Fibroblast of skin of back (primary cell): ENCODE measurements at regions not wholly inside any gene's neighbourhood (a gene's known extent, or its start where the extent isn't known, plus 50 kb on each side); places are given as distances from the start of the nearest gene placed in this dataset.
A peak's percentile ranks its signal among the peaks of the same experiment; 100 is the strongest.

Source experiments
- DNase-seq: peaks from one replicate; pipeline ENCODE4 v3.0.0-alpha.2; 2013

DNA sequence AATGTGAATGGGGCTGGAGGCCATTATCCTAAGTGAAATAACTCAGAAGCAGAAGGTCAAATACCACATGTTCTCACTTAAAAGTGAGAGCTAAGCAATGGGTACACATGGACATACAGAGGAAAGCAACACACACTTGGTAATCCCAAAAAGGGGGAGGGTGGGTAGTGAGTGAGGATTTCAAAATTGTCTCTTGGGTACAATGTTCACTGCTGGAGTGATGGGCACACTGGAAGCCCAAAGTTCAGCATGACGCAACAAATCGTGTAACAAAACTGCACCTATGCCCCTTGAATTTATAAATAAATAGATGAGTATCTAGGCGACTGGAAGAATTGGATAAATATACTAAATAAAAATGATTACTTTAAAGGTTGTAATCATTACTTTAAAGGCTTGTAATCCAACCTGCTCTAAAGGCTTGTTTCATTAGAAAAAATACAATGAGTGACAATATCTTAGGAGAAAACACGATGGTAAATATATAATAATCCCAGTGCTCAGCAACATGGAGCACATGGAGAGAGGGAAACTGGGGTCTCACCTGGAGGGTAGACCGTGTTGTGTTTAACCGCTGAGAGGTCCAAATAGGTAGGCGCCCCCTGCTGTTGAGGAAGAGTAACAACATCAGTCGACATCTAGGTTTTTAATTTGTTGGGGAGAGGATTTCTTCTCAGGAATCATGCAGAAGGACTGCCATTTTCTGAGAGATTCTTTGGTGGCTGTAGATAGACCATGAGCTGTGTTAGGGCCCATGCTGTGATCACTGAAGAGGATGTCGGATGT, 78.5 kb upstream of the ROBO1 start:
- no peak for DNase-seq

DNA sequence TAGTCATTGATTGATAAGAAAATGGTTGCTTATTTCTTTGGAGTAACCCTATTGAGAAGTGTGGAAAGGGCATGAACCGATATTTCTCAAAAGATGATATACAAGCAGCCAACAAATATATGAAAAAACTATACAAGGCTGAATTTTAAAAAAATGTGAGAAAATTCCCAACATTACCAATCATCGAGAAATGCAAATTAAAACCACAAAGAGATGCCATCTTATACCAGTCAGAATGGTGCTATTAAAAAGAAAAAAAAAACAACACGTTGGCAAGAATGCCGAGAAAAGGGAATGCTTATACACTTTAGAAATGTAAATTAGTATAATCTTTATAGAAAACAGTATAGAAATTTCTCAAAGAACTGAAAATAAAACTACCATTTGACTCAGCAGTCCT, 77.7 kb upstream of the ROBO1 start:
- DNase-seq, result peak; percentile 56

DNA sequence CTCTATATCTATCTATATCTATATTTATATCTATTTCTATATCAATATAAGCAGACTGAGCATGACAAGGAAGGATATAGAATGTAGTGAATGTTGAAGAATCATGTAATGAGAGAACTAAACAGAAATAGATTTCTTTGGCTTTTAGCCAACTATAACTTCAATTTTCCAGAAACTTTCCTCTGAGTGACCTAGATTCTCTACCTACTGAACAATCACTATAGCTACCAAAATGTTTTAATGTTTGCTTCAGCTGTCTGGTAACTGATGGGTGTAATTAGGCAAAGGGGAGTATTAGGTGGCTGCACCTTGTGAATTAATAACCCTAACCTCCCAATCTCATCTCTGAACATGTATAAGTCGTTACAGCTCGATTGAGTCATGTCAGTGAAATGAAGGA, 76.4 kb upstream of the ROBO1 start:
- DNase-seq, result peak; percentile 12

DNA sequence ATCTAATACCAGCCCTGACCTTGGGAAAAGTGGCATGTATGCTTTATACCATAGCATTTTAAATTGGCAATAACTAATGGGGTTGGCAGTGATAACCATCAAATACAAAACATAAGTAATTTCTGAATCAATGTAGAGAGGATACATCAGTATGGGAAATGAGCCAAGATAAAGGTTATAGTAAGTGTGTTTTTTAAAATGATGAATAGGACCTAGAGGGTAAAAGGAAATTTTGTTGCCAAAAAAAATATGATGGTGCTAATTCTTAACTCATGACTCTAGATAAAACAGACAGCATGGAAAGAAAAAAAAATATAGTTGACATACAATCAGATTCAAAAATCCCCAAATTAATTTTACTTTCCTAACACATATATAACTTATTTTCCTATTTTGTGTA, 75.4 kb upstream of the ROBO1 start:
- peak; percentile 63 for DNase-seq

DNA sequence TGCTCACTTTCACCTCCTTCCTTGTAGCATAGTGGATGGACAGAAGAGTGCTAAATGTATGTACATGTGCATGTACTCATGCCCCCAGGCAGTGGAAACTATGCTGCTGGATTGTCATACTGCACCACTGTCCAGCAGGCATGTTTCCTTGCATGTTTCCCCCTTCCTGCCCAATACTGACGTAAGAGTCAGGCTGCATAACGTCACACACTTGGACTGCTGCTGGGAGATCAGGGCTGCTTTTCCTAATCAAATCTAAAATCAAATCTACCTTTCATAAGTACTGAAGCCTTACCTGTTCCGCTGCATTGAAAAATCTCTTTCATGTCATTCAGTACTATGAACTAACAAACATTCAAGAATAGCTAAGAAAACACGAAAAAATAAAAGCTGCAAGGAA, 67.9 kb upstream of the ROBO1 start:
- no peak for DNase-seq

DNA sequence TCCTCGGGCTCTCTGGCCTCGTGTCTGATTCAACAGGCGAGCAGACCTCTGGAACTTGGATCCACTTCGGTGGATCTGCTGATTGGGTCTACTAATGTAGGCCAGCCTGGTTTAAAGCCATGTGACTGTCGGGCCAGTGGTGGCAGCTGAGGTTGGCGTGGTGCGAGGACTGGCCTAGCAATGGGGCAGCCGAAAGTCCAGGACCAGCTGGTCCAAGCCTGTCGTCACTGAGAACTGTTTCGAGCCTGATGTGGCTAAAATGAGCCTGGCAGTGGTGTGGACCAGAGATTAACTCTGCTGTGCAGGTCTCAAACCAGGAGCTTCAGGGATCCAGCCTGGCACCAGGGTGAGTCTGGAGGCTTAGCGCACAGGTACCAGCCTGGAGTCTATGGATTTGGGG, 56.4 kb upstream of the ROBO1 start:
- DNase-seq, result no peak

DNA sequence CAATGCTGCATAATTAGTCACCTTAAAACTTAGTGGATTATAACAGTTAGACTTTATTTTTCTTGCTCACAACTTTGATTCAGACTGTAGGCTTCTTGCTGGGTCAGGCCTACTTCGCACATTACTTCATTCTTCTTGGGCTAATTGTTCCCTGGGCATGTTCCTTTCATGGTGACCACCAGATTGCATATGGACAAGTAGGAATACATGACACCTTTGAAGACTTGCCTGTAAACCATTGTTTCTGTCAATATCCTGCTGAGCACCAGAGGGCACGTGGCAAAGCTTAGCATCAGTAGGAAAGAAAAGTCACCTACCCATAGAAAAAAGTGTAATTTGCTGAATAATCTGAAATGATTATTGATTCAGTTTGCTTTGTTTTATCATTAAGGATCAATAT, 54.3 kb upstream of the ROBO1 start:
- no peak for DNase-seq

DNA sequence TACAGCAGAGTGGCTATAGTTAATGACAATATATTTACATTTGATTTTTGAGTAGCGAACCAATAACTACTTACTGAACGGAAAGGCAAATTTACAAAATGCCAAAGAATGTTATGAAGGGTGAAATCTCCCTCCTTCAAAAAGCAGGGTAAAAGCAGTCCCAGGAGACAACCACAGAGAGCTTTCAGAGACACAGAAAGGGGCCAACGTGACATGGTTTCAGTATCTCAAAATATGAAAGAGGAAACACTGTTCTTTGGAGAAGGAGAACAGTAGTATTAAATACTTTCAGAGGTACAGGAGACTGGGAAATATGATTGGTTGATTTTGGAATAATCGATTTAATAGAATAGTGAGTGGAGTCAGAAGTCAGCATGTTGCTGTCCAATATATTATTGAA, 52.3 kb upstream of the ROBO1 start:
- DNase-seq, result no peak

DNA sequence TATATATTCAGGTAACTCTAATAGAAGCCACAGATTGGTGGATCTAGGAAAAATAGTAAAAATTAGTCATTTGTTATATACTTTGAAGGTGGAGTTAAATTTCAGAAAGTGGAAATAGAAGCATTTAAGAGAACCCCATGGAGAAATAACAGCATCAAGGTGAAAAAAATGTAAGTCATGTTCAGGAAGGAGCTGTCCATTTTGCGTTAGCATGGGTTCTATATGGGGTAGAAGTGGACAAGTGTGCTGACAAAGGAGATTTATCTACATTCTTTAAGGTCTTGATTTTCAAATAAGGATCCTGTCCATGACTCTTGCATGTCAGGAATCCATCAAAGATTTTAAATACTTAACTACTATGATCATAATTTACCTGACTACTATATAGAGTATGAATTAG, 50.2 kb upstream of the ROBO1 start:
- no peak for DNase-seq
